Central memory CD8-positive, alpha-beta T cell (primary cell): ENCODE measurements at regions not wholly inside any gene's neighbourhood (a gene's known extent, or its start where the extent isn't known, plus 50 kb on each side); places are given as distances from the start of the nearest gene placed in this dataset.

Experiments used
- ATAC-seq: fragments of 150-1000 bp; cut with Tn5 transposase; replicated peaks from 2 replicates; pipeline ENCODE4 v1.10.0; 2022; ENCODE audit warnings: mild to moderate bottlenecking, moderate FRiP score, moderate number of reproducible peaks; ENCODE audit not compliant: poor library complexity, severe bottlenecking; ENCODE audit errors: extremely low read depth
- DNase-seq, 2 donors: peaks; one replicate each; pipeline ENCODE4 v3.0.0; 2021; ENCODE audit warnings: low spot score in 2 of 2
- H3K27ac Mint-ChIP-seq: one replicate; pipeline ENCODE4 v1.8.0; 2022; ENCODE audit warnings: low read depth, mild to moderate bottlenecking, moderate library complexity, mixed read lengths
- H3K27me3 Mint-ChIP-seq: one replicate; pipeline ENCODE4 v1.8.0; 2022; ENCODE audit warnings: mixed read lengths
- H3K36me3 Mint-ChIP-seq: one replicate; pipeline ENCODE4 v1.8.0; 2022; ENCODE audit warnings: mild to moderate bottlenecking, moderate library complexity, mixed read lengths; ENCODE audit not compliant: insufficient read depth
- H3K4me1 Mint-ChIP-seq: one replicate; pipeline ENCODE4 v1.8.0; 2022; ENCODE audit warnings: mixed read lengths
- H3K4me3 Mint-ChIP-seq: one replicate; pipeline ENCODE4 v1.8.0; 2022; ENCODE audit warnings: mild to moderate bottlenecking, moderate library complexity, mixed read lengths
- H3K9me3 Mint-ChIP-seq: one replicate; pipeline ENCODE4 v1.8.0; 2022; ENCODE audit warnings: mixed read lengths

DNA sequence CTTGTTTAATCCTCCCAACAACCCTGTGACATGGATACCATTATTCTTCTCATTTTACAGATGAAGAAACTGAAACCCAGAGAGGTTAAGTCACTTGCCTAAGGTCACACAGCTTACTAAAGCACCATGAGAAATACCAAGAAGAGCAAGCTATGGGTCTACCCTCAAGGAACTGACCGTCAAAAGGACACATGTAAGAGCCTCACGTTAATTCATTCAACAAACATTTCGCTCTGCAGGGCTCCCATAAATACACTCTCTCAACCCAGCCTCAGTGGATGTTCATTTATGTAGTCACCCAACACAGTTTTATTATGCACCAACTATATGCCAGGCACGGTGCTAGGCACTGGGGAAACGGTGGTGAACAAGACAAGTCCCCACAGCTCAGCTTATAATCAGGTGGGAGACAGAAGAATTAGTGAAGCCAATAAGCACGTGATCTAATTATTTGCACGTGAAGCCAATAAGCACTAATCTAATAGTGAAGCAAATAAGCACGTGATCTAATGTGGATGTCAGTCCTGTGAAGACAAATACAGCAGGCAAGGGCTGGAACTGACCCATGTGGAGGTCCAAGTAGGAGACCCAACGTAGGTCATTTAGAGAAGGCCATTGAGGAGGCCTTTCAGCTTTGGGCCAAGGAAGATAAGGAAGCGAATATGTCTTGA lies 52.1 kb upstream of the ZBTB40 start:
- DNase-seq (no peak), ATAC-seq (no peak)
- Mint-ChIP-seq H3K9me3 (no peaks in the 10 kb centered on the region), H3K4me3 (no peak overlapping the region), H3K27ac (no peak overlapping the region), H3K27me3 (peaks cover 90% of the 10 kb centered on the region), H3K4me1 (peaks cover 23% of the 10 kb centered on the region), H3K36me3 (peaks cover 2% of the 10 kb centered on the region)
